ENCODE measurements at regions not wholly inside any gene's neighbourhood (a gene's known extent, or its start where the extent isn't known, plus 50 kb on each side); places are given as distances from the start of the nearest gene placed in this dataset.

DNA sequence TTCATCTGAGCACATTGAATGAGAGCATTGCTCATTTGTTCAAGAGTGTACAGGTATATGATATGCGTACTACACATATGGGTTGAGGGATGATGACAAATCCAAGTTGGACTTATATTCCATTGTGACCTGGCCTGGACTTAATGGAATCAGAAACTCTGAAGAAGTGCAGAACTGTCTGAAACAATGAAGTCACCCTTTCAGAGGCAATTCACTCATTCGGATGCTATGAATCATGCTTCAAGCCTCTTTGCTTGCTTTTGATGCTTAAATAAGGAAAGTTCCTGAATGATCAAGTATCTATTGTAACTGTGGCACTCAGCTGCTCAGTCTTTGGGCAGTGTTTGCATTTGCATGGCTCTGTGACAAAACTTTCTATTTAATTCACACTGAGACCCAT is 93.4 kb downstream of the ZNF365 start:
- DNase-seq (ENCODE audit: low spot score) = no peak
- in situ Hi-C loops (cut with MboI; ENCODE audit: low sequenced_read_pairs, unreplicated experiment) = no loop called here
- TF ChIP-seq CTCF (IDR thresholded peaks at IDR 0.05; ENCODE audit: borderline replicate concordance, control extremely low read depth, extremely low read depth, insufficient read depth, missing control alignments) = no peak

DNA sequence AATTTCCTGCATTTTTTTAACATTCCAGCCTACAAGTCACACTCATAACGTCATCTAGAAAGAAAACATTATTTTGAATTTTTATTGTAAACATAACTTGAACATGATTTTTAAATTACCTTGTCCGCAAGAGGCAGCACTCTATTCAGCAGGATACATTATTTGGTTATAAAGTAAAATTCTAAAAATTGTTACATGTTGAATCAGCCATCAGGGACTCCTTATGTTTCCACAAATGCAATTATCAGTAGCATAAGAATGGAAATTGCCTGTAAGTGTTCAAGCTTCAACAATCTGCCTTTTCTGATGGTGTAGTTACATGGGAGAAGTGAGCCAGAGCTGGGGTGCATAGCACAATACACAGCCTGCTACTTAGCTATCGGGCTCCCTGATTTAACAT is 97.5 kb downstream of the ZNF365 start:
- TF ChIP-seq CTCF (IDR thresholded peaks at IDR 0.05; ENCODE audit: borderline replicate concordance, control extremely low read depth, extremely low read depth, insufficient read depth, missing control alignments) = no peak
- in situ Hi-C loops (cut with MboI; ENCODE audit: low sequenced_read_pairs, unreplicated experiment) = no loop called here
- DNase-seq (ENCODE audit: low spot score) = no peak

- no peak for TF ChIP-seq CTCF (IDR thresholded peaks at IDR 0.05; ENCODE audit: borderline replicate concordance, control extremely low read depth, extremely low read depth, insufficient read depth, missing control alignments)
- in situ Hi-C loops (cut with MboI; ENCODE audit: low sequenced_read_pairs, unreplicated experiment) = no loop called here
- no peak for DNase-seq (ENCODE audit: low spot score)
Measured at GRCh38 chr10:62473241-62473640, 99.1 kb downstream of the ZNF365 start.

DNA sequence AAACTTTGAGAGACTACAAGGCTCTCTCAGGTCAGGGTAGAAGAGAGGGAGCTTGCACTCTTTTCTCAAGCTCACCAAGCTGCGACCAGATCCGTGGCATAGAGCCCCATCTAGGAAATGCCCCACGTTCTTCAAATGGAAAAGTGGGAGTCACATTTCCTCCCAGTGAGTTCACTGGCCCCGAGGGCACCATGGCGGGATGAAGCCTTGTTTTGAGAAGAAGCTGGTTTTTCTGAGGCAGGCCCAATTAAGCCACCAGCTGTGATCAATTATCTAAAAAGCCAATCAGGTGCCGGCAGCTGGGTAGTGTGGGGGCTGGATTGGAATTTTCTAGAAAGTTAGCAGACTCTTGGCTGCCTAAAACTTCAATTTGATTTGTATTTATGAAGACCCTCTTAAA is 101.4 kb downstream of the ZNF365 start:
- no peak for DNase-seq (ENCODE audit: low spot score)
- in situ Hi-C loops (cut with MboI; ENCODE audit: low sequenced_read_pairs, unreplicated experiment) = no loop called here
- no peak for TF ChIP-seq CTCF (IDR thresholded peaks at IDR 0.05; ENCODE audit: borderline replicate concordance, control extremely low read depth, extremely low read depth, insufficient read depth, missing control alignments)

- no peak for TF ChIP-seq CTCF (IDR thresholded peaks at IDR 0.05; ENCODE audit: borderline replicate concordance, control extremely low read depth, extremely low read depth, insufficient read depth, missing control alignments)
- DNase-seq (ENCODE audit: low spot score) = no peak
- in situ Hi-C loops (cut with MboI; ENCODE audit: low sequenced_read_pairs, unreplicated experiment) = no loop called here
Measured at GRCh38 chr10:62479523-62479922, 105.4 kb downstream of the ZNF365 start.

DNA sequence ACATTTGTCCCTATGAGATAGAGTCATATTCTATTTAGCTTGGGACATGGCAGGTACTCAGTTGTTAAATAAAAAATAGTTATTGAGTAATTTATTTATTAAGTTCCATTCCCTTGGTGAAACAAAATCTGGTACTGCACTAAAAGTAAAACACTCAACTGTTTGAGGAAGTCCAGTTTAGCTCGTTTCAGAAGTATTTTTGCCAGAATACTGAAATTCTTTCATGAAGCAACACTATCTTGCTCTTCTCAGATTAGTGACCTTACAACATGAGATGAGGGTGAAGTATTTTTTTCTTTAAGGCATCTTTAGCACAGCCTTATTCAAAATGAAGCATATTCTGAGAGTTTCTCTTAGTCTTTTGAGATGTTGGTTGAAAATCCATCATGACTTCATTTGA is 106.0 kb downstream of the ZNF365 start:
- in situ Hi-C loops (cut with MboI; ENCODE audit: low sequenced_read_pairs, unreplicated experiment) = no loop called here

More for the DNA sequence above, 106.0 kb downstream of the ZNF365 start:
- no peak for TF ChIP-seq CTCF (IDR thresholded peaks at IDR 0.05; ENCODE audit: borderline replicate concordance, control extremely low read depth, extremely low read depth, insufficient read depth, missing control alignments)
- DNase-seq (ENCODE audit: low spot score) = no peak
